ENCODE measurements at regions not wholly inside any gene's neighbourhood (a gene's known extent, or its start where the extent isn't known, plus 50 kb on each side); places are given as distances from the start of the nearest gene placed in this dataset.
"Not testable (repeated sequence)": the region's sequence is repeated elsewhere in the genome, so short reads cannot be mapped to it uniquely, and the experiment has no call there.

DNA sequence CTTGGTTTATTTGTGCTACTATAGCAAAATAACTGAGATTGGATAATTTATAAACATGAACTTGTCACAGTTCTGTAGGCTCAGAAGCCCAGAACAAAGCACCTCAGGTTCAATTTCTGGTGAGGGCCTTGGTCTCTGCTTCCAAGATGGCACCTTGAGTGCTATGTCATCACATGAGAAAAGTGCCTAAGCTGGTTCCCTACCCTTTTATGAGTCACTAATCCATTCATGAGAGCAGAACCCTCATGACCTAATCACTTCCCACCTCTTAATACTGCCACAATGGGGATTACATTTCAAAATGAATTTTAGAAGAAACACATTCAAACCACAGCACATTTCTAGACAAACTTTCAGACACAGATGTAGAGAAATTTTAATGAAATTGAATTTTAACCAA lies 98.2 kb upstream of the PRSS3 start:
- TF ChIP-seq, protein P1, sequence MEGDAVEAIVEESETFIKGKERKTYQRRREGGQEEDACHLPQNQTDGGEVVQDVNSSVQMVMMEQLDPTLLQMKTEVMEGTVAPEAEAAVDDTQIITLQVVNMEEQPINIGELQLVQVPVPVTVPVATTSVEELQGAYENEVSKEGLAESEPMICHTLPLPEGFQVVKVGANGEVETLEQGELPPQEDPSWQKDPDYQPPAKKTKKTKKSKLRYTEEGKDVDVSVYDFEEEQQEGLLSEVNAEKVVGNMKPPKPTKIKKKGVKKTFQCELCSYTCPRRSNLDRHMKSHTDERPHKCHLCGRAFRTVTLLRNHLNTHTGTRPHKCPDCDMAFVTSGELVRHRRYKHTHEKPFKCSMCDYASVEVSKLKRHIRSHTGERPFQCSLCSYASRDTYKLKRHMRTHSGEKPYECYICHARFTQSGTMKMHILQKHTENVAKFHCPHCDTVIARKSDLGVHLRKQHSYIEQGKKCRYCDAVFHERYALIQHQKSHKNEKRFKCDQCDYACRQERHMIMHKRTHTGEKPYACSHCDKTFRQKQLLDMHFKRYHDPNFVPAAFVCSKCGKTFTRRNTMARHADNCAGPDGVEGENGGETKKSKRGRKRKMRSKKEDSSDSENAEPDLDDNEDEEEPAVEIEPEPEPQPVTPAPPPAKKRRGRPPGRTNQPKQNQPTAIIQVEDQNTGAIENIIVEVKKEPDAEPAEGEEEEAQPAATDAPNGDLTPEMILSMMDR (IDR thresholded peaks at IDR 0.05; ENCODE audit: low read depth, low read length, missing control alignments): no peak
- in situ Hi-C loops (cut with HindIII; ENCODE audit: low pct_ligation_motif_present, low sequenced_read_pairs): no loop called here
- no peaks in the 10 kb centered on the region for H3K27me3 ChIP-seq (replicated peaks)

GRCh38 chr9:33698267-33698666 lies 97.1 kb upstream of the PRSS3 start:
- H3K27ac ChIP-seq: no peak overlapping the region
- DNase-seq: no peak
- no peaks in the 10 kb centered on the region for H3K27me3 ChIP-seq (replicated peaks)
- TF ChIP-seq, protein P1 (IDR thresholded peaks at IDR 0.05; ENCODE audit: low read depth, low read length, missing control alignments): no peak
- in situ Hi-C loops (cut with HindIII; ENCODE audit: low pct_ligation_motif_present, low sequenced_read_pairs): no loop called here
- no peak overlapping the region for H3K4me3 ChIP-seq (ENCODE audit: low read depth, low read length)
- no peaks in the 10 kb centered on the region for H3K36me3 ChIP-seq (replicated peaks)

More for the DNA sequence above, 98.2 kb upstream of the PRSS3 start:
- Histone ChIP-seq H3K36me3 (replicated peaks) (no peaks in the 10 kb centered on the region), H3K4me3 (ENCODE audit: low read depth, low read length) (no peak overlapping the region), H3K27ac (no peak overlapping the region)
- no peak for DNase-seq

GRCh38 chr9:33700940-33701339 lies 94.4 kb upstream of the PRSS3 start:
- H3K27me3 ChIP-seq (replicated peaks); in situ Hi-C loops (cut with HindIII; ENCODE audit: low pct_ligation_motif_present, low sequenced_read_pairs); DNase-seq; H3K4me3 ChIP-seq (ENCODE audit: low read depth, low read length); H3K27ac ChIP-seq; H3K36me3 ChIP-seq (replicated peaks): not testable (repeated sequence)

DNA sequence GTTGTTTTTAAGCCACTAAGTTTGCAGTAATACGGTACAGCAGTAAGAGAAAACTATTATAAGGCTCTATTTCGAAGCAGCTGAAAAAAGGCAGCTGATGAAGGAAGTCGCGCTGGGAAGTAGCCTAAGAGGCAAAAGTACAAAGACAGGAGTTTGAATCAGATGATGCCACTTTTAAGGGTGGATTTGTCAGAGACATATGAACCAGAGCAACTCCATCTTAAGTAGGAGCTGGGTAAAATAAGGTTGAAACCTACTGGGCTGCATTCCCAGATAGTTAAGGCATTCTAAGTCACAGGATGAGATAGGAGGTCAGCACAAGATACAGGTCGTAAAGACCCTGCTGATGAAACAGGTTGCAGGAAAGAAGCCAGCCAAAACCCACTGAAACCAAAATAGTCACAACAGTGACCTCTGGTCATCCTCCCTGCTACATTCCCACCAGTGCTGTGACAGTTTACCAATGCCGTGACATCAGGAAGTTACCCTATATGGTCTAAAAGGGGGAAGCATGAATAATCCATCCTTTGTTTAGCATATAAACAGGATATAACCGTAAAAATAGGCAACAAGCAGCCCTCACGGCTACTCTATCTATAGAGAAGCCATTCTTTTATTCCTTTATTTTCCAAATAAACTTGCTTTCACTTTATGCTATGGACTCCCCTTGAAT lies 91.8 kb upstream of the PRSS3 start:
- no peak overlapping the region for H3K4me3 ChIP-seq (ENCODE audit: low read depth, low read length)
- DNase-seq: no peak
- TF ChIP-seq, protein P1 (IDR thresholded peaks at IDR 0.05; ENCODE audit: low read depth, low read length, missing control alignments): no peak
- in situ Hi-C loops (cut with HindIII; ENCODE audit: low pct_ligation_motif_present, low sequenced_read_pairs): no loop called here
- no peak overlapping the region for H3K27ac ChIP-seq
- H3K27me3 ChIP-seq (replicated peaks): no peaks in the 10 kb centered on the region
- no peaks in the 10 kb centered on the region for H3K36me3 ChIP-seq (replicated peaks)

DNA sequence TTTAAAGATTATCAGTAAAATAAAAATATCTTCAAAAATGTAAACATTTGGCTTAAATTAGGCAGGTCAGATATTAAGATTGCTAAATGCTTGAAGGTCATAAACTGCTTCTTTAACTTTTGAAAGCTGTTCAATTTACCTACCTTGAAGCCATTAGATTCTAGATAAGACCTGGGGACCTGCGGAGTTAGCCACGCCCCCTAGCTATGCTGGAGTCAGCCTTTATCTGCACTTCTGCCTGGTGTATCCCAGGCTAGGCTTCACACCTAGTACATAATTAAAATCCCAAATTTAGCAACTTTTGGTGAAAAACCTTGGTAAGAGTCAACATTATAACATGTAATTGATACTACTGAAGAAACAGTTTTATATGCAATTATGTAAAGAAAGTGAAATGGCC lies 89.9 kb upstream of the PRSS3 start:
- DNase-seq; H3K27me3 ChIP-seq (replicated peaks); H3K36me3 ChIP-seq (replicated peaks); H3K27ac ChIP-seq; in situ Hi-C loops (cut with HindIII; ENCODE audit: low pct_ligation_motif_present, low sequenced_read_pairs); H3K4me3 ChIP-seq (ENCODE audit: low read depth, low read length): not testable (repeated sequence)

DNA sequence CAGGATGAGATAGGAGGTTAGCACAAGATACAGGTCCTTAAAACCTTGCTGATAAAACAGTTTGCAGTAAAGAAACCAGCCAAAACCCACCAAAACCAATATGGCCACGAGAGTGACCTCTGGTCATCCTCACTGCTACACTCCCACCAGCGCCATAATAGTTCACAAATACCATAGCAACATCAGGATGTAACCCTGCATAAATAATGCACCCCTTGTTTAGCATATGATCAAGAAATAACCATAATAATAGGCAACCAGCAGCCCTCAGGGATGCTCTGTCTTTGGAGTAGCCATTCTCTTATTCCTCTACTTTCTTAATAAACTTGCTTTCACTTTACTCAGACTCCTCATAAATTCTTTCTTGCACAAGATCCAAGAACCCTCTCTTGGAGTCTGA lies 86.9 kb upstream of the PRSS3 start:
- H3K4me3 ChIP-seq (ENCODE audit: low read depth, low read length): no peak overlapping the region
- H3K27me3 ChIP-seq (replicated peaks): no peaks in the 10 kb centered on the region
- no peak overlapping the region for H3K27ac ChIP-seq
- TF ChIP-seq, protein P1 (IDR thresholded peaks at IDR 0.05; ENCODE audit: low read depth, low read length, missing control alignments): no peak
- no peak for DNase-seq
- in situ Hi-C loops (cut with HindIII; ENCODE audit: low pct_ligation_motif_present, low sequenced_read_pairs): no loop called here
- no peaks in the 10 kb centered on the region for H3K36me3 ChIP-seq (replicated peaks)

- Histone ChIP-seq H3K27me3 (replicated peaks) (no peaks in the 10 kb centered on the region), H3K4me3 (ENCODE audit: low read depth, low read length) (no peak overlapping the region), H3K36me3 (replicated peaks) (no peaks in the 10 kb centered on the region), H3K27ac (no peak overlapping the region)
- no peak for DNase-seq
- TF ChIP-seq, protein P1 (IDR thresholded peaks at IDR 0.05; ENCODE audit: low read depth, low read length, missing control alignments): no peak
- in situ Hi-C loops (cut with HindIII; ENCODE audit: low pct_ligation_motif_present, low sequenced_read_pairs): no loop called here
Measured at GRCh38 chr9:33709269-33709668, 86.1 kb upstream of the PRSS3 start.

- in situ Hi-C loops (cut with HindIII; ENCODE audit: low pct_ligation_motif_present, low sequenced_read_pairs); H3K27ac ChIP-seq; DNase-seq; H3K4me3 ChIP-seq (ENCODE audit: low read depth, low read length); H3K36me3 ChIP-seq (replicated peaks); H3K27me3 ChIP-seq (replicated peaks): not testable (repeated sequence)
Measured at GRCh38 chr9:33711418-33711817, 83.9 kb upstream of the PRSS3 start.

Measured in brain microvascular endothelial cell (primary cell).